H9 (cell line): ENCODE measurements at regions not wholly inside any gene's neighbourhood (a gene's known extent, or its start where the extent isn't known, plus 50 kb on each side); places are given as distances from the start of the nearest gene placed in this dataset.

Experiments
- DNase-seq: peaks from one replicate; pipeline ENCODE4 v3.0.0-alpha.2; 2017
- H2AFZ ChIP-seq: one replicate; pipeline ENCODE4 v1.6.1; 2013; ENCODE audit warnings: mild to moderate bottlenecking, low read length, control low read depth, moderate library complexity
- H2AK5ac ChIP-seq: 2 replicates; pipeline ENCODE4 v1.6.1; 2013; ENCODE audit warnings: low read length, control low read depth, mixed read lengths; ENCODE audit not compliant: insufficient read length
- H2BK120ac ChIP-seq: one replicate; pipeline ENCODE4 v1.6.1; 2013; ENCODE audit warnings: low read depth, mild to moderate bottlenecking, low read length, control low read depth, inconsistent platforms; ENCODE audit not compliant: poor library complexity, severe bottlenecking
- H2BK12ac ChIP-seq: 2 replicates; pipeline ENCODE4 v1.6.1; 2013; ENCODE audit warnings: low read length, control low read depth, mixed read lengths, low read depth; ENCODE audit not compliant: insufficient read length
- H2BK15ac ChIP-seq: 2 replicates; pipeline ENCODE4 v1.6.1; 2013; ENCODE audit warnings: low read depth, low read length, control low read depth
- H2BK20ac ChIP-seq: one replicate; pipeline ENCODE4 v1.6.1; 2013; ENCODE audit warnings: low read depth, mild to moderate bottlenecking, low read length, control low read depth, inconsistent platforms; ENCODE audit not compliant: poor library complexity, severe bottlenecking
- H2BK5ac ChIP-seq: 2 replicates; pipeline ENCODE4 v1.6.1; 2013; ENCODE audit warnings: low read length, control low read depth, mixed read lengths; ENCODE audit not compliant: insufficient read length
- H3K14ac ChIP-seq: 2 replicates; pipeline ENCODE4 v1.6.1; 2013; ENCODE audit warnings: low read length, control low read depth; ENCODE audit not compliant: insufficient read depth
- H3K18ac ChIP-seq: 2 replicates; pipeline ENCODE4 v1.6.1; 2013; ENCODE audit warnings: low read depth, mild to moderate bottlenecking, mixed read lengths, low read length, control low read depth; ENCODE audit not compliant: insufficient read length
- H3K23ac ChIP-seq: 2 replicates; pipeline ENCODE4 v1.6.1; 2013; ENCODE audit warnings: low read length, control low read depth, mixed read lengths, low read depth; ENCODE audit not compliant: insufficient read length
- H3K23me2 ChIP-seq: 2 replicates; pipeline ENCODE4 v1.6.1; 2013; ENCODE audit warnings: low read depth, mild to moderate bottlenecking, mixed read lengths, low read length, control low read depth; ENCODE audit not compliant: insufficient read length, poor library complexity, severe bottlenecking
- H3K27ac ChIP-seq: 2 replicates; pipeline ENCODE4 v1.5.1; 2013; ENCODE audit warnings: low read length, control low read depth, mixed read lengths, low read depth; ENCODE audit not compliant: insufficient read length
- H3K27me3 ChIP-seq: 2 replicates; pipeline ENCODE4 v1.6.1; 2013; ENCODE audit warnings: low read length, control low read depth, inconsistent platforms; ENCODE audit not compliant: insufficient read depth
- H3K4ac ChIP-seq: 2 replicates; pipeline ENCODE4 v1.6.1; 2013; ENCODE audit warnings: low read depth, mild to moderate bottlenecking, control low read depth, inconsistent platforms, low read length, moderate library complexity
- H3K4me1 ChIP-seq: 2 replicates; pipeline ENCODE4 v1.6.1; 2013; ENCODE audit warnings: low read length, control low read depth, inconsistent platforms; ENCODE audit not compliant: insufficient read depth
- H3K4me2 ChIP-seq: 2 replicates; pipeline ENCODE4 v1.6.1; 2013; ENCODE audit warnings: low read length, control low read depth, mixed read lengths; ENCODE audit not compliant: insufficient read length, insufficient read depth
- H3K56ac ChIP-seq: 2 replicates; pipeline ENCODE4 v1.6.1; 2013; ENCODE audit warnings: low read depth, mild to moderate bottlenecking, mixed read lengths, low read length, control low read depth; ENCODE audit not compliant: insufficient read length
- H3K79me1 ChIP-seq: 2 replicates; pipeline ENCODE4 v1.6.1; 2013; ENCODE audit warnings: low read depth, mild to moderate bottlenecking, moderate library complexity, low read length, control low read depth, inconsistent platforms; ENCODE audit not compliant: insufficient read depth, poor library complexity, severe bottlenecking
- H3K79me2 ChIP-seq: 2 replicates; pipeline ENCODE4 v1.6.1; 2013; ENCODE audit warnings: low read length, control low read depth, inconsistent platforms; ENCODE audit not compliant: insufficient read depth
- H3K9ac ChIP-seq: 2 replicates; pipeline ENCODE4 v1.6.1; 2013; ENCODE audit warnings: low read length, control low read depth, mixed read lengths; ENCODE audit not compliant: insufficient read length; ENCODE audit errors: extremely low read depth
- H3K9me3 ChIP-seq: one replicate; pipeline ENCODE4 v1.6.1; 2013; ENCODE audit warnings: low read depth, low read length, inconsistent platforms; ENCODE audit not compliant: control insufficient read depth
- H3T11ph ChIP-seq: one replicate; pipeline ENCODE4 v1.6.1; 2013; ENCODE audit warnings: mild to moderate bottlenecking, low read length, control low read depth, inconsistent platforms
- H4K20me1 ChIP-seq: one replicate; pipeline ENCODE4 v1.6.1; 2013; ENCODE audit not compliant: control insufficient read depth, insufficient read length, insufficient read depth
- H4K5ac ChIP-seq: 2 replicates; pipeline ENCODE4 v1.6.1; 2013; ENCODE audit warnings: low read depth, mild to moderate bottlenecking, mixed read lengths, low read length, control low read depth; ENCODE audit not compliant: insufficient read length
- H4K8ac ChIP-seq: replicated peaks from 2 replicates; pipeline ENCODE4 v1.6.1; 2013; ENCODE audit warnings: low read length, control low read depth, mixed read lengths, low read depth; ENCODE audit not compliant: insufficient read length
- H4K91ac ChIP-seq: 2 replicates; pipeline ENCODE4 v1.6.1; 2013; ENCODE audit warnings: low read depth, mild to moderate bottlenecking, moderate library complexity, mixed read lengths, low read length, control low read depth; ENCODE audit not compliant: insufficient read length
- H3K27ac Mint-ChIP-seq, 3 experiments: 2 replicates in 2 of 3; 3 replicates in 1 of 3; pipeline ENCODE4 v1.8.0; 2020 to 2021; ENCODE audit warnings: mixed read lengths in 3 of 3, mild to moderate bottlenecking in 1 of 3, moderate library complexity in 1 of 3
- H3K27me3 Mint-ChIP-seq: 2 replicates; pipeline ENCODE4 v1.8.0; 2021; ENCODE audit warnings: low read depth, mild to moderate bottlenecking, moderate library complexity, mixed read lengths
- H3K36me3 Mint-ChIP-seq, 3 experiments: 2 replicates in 2 of 3; 3 replicates in 1 of 3; pipeline ENCODE4 v1.8.0; 2020 to 2021; ENCODE audit warnings: low read depth in 3 of 3, mixed read lengths in 3 of 3; ENCODE audit not compliant: insufficient read depth in 1 of 3
- H3K4me1 Mint-ChIP-seq, 2 experiments: 2 replicates each; pipeline ENCODE4 v1.8.0; 2020; ENCODE audit warnings: mixed read lengths in 2 of 2
- H3K4me3 Mint-ChIP-seq, 2 experiments: 2 replicates in 1 of 2; 3 replicates in 1 of 2; pipeline ENCODE4 v1.8.0; 2020 to 2021; ENCODE audit warnings: mild to moderate bottlenecking in 2 of 2, mixed read lengths in 2 of 2, moderate library complexity in 1 of 2
- H3K9me3 Mint-ChIP-seq, 2 experiments: 2 replicates in 1 of 2; 3 replicates in 1 of 2; pipeline ENCODE4 v1.8.0; 2020; ENCODE audit warnings: mild to moderate bottlenecking in 2 of 2, mixed read lengths in 2 of 2, moderate library complexity in 1 of 2
- CTCF ChIP-seq: fragments of 200-600 bp; sonication (generic); conservative IDR thresholded peaks from 3 replicates; pipeline ENCODE4 v1.8.0; 2021; ENCODE audit warnings: antibody characterized with exemption, mild to moderate bottlenecking
- WGBS: extraction: QIAGEN DNeasy Blood & Tissue Kit; methylation state at CpG from one replicate; pipeline ENCODE4 v1.1.7; 2013; ENCODE audit warnings: missing lambda C conversion rate, low lambda C conversion rate, mixed read lengths; ENCODE audit not compliant: insufficient read length; ENCODE audit errors: extremely low coverage; 5-methylcytosine and 5-hydroxymethylcytosine counted together

GRCh38 chr16:9462984-9463383 lies 371.5 kb downstream of the HAPSTR1 start:
- Histone ChIP-seq H2BK5ac (no peak overlapping the region), H3K56ac (no peak overlapping the region), H3K18ac (no peak overlapping the region), H3K14ac (no peak overlapping the region), H2BK12ac (no peak overlapping the region), H3K9me3 (no peaks in the 10 kb centered on the region), H3K4ac (no peak overlapping the region), H3K79me2 (no peaks in the 10 kb centered on the region), H3K23ac (no peak overlapping the region), H3T11ph (no peak overlapping the region), H3K79me1 (no peaks in the 10 kb centered on the region), H4K20me1 (no peaks in the 10 kb centered on the region), H2AFZ (no peak overlapping the region), H3K27ac (no peak overlapping the region), H3K27me3 (no peaks in the 10 kb centered on the region), H3K23me2 (no peaks in the 10 kb centered on the region), H3K4me2 (no peak overlapping the region), H2BK120ac (no peak overlapping the region), H3K4me1 (no peaks in the 10 kb centered on the region), H2BK15ac (no peak overlapping the region), H4K91ac (no peak overlapping the region), H2AK5ac (no peak overlapping the region), H2BK20ac (no peak overlapping the region), H3K9ac (no peak overlapping the region), H4K5ac (no peak overlapping the region), H4K8ac (no peak overlapping the region)
- DNase-seq = no peak
- no peaks in the 10 kb centered on the region for H3K36me3 Mint-ChIP-seq
- H3K4me3 Mint-ChIP-seq = no peak overlapping the region
- no peaks in the 10 kb centered on the region for H3K27me3 Mint-ChIP-seq
- no peak overlapping the region for H3K27ac Mint-ChIP-seq
- no peak for TF ChIP-seq CTCF
- peaks cover 4 to 6% of the 10 kb centered on the region in 2 experiments; a peak in 2 of 4 replicates for H3K4me1 Mint-ChIP-seq
- no CpG with 5 or more reads among the region's 7 CpGs for WGBS
- H3K9me3 Mint-ChIP-seq = no peaks in the 10 kb centered on the region
